Right kidney (tissue), 1 donor: ENCODE measurements at regions not wholly inside any gene's neighbourhood (a gene's known extent, or its start where the extent isn't known, plus 50 kb on each side); places are given as distances from the start of the nearest gene placed in this dataset.

Experiments used
- DNase-seq: peaks from one replicate; pipeline ENCODE4 v3.0.0-alpha.2; 2016

DNA sequence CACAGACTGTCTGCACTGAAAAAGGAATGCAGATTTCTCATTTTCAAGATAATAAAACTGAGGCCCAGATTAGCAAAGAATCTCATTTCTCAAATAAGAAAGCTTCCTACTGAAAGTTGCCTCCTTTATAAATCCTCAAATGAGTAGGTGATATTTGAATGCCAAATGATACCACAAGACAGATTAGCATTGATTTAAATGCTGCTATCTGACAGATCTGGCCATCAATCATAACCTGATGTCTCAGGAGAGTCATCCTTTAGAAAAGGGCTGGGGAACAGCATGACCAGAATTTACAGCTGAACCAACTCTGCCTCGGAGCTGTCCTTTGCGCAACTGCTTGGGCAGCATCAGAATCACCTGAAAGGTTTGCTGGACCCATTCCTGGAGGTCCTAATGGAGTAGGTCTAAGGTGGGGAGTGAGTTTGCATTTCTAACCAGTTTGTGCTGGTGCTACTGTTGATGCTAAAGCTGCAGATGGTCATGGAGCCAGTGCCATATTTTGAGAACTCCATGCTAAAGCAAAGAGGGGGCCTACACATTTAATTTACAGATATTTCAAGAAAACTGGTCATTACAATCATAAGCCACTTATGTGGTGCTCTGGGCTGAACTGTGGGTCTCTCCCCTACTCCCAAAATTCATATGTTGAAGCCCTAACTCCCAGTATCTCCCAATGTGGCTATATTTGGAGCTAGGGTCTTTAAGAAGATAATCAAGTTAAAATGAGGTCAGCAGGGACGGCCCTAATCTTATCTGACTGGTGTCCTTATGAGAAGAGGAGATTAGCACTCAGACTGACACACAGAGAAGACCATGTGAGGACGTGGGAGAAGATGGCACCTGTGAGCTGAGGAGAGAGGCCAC, 295.5 kb upstream of the JARID2 start:
- DNase-seq, result no peak

DNA sequence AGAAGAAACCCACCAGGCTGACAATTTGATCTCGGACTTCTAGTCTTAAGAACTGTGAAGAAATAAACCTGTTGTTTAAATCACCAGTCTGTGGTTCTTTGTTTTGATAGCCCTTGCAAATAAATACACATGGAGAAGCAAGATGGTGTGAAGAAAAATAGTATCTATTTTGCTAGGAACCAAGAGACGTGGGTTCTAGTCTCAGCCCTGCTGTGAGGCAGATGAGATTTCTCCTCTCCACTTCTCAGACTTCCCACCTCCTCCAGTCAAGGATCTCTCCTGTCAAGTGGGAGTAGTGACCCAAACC, 294.9 kb upstream of the JARID2 start:
- DNase-seq, result no peak

GRCh38 chr6:14951704-14952103, 294.2 kb upstream of the JARID2 start:
- DNase-seq, result no peak

DNA sequence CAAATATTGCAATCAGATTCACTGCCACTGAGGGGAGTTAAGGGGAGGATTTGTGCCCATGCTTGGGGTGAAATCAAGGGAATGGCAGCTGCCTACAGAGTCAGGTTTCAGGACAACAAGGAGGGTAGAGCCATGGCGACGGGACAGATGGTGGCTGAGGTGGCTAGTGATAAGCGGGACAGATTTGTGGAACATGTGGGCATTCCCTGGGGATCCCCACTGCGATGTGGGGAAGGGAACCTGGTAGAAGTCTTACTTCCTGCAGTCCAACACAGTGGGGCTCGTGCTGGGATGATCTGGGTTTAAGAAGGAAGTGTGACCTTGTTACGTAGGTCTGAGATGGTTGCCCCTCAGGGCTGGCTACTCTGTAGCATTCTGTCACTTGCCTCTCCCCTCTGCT, 292.0 kb upstream of the JARID2 start:
- DNase-seq, result no peak

GRCh38 chr6:14957355-14958059, 288.4 kb upstream of the JARID2 start:
- no peak for DNase-seq

DNA sequence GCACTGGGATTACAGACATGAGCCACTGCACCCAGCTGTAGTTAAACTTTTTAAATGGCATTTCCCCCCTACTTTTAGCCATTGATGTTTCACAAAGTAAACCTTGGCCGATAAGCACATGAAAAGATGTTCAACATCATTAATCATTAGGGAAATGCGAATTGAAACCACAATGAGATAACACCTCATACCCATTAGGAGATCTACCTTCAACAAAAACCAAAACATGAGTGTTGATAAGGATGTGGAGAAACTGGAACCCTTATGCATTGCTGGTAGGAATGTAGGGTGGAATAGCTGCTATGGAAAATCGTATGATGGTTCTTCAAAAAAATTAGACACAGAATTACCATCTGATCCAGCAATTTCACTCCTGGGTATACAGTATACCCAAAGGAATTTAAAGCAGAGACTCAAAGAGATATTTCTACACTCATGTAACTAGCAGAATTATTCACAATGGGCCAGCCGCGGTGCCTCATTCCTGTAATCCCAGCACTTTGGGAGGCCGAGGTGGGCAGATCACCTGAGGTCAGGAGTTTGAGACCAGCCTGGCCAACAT, 286.5 kb upstream of the JARID2 start:
- no peak for DNase-seq

- DNase-seq, result no peak
Observed at GRCh38 chr6:14964556-14965270, 281.2 kb upstream of the JARID2 start.

DNA sequence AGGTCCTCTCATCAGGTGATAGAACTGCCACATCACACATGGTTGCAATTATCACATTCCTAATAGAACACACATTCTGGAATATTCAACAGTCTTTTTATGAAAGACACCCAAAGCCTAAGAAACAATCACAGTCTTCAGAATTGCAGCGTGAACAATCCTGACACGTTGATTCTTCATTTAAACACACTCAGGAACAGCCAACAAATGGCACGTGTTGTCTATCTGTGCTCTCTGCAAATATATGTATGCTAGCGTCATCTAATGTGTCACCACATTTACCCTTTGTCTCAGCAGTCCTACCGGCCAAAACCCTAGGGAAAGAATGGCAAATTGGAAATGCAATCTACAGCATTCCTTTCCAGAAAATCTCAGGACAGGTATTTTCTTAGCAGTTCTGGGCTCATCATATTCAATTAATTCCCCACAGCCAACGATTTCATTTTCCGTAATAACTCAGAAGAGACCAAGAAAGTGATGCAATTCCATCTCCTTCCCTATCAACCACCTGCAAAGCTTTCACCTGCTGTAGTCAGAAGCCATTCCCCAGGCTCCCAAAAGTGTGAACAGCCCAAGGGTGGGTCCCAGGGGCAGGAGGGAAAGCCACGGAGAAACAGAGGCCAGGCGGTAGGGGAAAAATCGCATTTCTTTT, 280.3 kb upstream of the JARID2 start:
- DNase-seq, result no peak

DNA sequence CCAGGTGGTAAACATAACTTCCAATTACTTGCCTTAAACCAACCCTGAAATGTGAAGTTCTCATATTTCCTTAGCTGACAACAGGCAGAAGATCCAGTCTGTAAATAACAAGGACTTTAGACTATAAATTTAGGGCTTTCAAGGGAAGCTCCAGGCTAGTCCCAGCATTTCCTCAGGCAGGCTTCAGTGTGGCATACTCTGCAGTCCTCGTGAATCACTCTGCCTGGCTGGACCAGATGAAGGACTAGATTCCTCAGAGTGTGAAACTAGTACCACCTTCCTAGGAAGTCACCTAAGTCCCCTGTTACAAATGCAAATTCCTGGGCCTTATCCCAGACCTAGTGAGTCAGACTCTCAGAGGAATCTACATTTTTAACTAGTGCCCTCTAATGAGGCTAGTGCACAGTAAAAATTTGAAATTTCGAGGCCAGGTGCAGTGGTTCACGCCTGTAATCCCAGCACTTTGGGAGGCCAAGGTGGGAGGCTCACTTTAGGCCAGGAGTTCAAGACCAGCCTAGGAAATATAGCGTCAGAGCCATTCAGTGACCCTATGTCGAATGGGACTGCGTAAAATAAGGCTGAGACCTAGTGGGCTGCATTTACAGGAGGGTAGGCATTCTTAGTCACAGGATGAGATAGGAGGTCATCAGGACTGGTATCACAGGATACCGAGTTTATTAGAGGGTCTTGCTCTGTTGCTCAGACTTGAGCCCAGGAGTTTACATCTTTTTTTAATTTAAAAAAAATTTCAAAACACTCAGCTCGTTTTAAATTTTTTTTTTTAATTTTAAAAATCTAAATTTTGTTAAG, 279.6 kb upstream of the JARID2 start:
- no peak for DNase-seq

DNA sequence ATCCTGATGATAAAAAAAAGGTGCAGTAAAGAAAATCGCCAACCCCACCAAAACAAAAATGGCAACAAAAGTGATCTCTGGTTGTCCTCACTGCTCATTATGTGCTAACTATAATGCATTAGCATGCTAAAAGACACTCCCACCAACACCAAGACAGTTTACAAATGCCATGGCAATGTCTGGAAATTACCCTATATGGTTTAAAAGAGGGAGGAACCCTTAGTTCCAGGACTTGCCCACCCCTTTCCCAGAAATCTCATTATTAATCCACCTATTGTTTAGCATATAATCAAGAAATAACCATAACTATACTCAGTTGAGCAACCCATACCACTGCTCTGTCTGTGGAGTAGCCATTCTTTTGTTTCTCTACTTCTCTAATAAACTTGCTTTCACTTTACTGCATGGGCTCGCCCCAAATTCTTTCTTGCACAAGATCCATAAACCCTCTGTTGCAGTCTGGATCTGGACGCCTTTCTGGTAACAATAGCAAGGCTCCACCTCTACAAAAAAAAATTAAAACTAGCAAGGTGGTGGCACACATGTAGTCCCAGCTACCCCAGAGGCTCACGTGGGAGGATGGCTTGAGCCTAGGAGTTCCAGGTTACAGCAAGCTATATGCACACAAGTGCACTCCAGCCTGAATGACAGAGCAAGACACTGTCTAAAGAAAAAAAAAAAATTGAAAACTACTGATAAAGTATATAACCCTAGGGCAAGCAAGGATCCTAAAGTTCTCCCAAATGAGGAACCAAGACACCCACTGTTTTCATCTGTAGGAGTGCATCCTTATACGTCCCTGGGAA, 278.8 kb upstream of the JARID2 start:
- DNase-seq, result no peak

DNA sequence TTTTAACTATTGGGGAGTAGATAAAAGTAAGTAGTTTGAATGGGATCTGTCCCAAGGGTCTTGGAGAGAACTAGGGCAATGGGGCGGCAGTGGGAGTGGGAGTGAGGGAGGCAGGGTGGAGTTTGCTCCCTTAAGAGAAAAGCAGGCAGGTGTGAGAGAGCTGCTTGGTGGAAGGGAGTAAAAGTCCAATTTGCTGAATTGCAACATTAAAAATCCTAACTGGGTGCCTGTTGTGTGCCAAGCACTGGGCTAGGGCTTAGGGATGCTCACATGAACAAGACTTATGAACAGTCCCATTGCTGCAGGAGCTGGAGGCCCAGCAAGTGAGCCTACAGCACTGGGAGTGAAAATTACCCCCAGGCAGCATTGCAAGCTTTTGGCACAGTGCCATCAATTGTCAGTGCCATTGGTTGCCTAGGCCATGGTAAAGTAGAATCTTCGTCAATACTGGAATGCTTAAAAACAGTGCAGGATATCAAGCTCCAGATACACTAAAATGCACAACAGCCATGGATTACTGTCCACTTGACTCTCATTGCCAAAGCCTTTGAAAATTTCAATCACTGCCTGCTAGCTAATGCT, 277.7 kb upstream of the JARID2 start:
- no peak for DNase-seq

DNA sequence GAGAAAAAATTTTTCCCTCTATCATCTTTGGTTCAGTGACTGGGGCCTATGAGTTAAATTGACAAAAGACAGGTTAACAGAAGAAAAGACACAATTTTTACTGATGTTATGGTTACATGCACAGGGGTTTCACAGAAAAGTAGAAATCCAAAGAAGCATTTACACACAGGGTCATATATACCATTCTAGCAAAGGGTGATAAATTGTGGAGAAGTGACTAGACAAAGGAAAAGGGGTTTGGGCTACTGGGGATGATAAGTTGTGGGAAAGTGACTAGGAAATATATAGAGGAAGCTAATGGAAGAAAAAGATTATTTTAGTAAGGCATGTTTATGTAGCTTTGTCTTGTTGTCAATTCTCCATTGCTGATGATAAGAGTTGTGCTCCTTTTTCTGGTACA, 276.7 kb upstream of the JARID2 start:
- no peak for DNase-seq

DNA sequence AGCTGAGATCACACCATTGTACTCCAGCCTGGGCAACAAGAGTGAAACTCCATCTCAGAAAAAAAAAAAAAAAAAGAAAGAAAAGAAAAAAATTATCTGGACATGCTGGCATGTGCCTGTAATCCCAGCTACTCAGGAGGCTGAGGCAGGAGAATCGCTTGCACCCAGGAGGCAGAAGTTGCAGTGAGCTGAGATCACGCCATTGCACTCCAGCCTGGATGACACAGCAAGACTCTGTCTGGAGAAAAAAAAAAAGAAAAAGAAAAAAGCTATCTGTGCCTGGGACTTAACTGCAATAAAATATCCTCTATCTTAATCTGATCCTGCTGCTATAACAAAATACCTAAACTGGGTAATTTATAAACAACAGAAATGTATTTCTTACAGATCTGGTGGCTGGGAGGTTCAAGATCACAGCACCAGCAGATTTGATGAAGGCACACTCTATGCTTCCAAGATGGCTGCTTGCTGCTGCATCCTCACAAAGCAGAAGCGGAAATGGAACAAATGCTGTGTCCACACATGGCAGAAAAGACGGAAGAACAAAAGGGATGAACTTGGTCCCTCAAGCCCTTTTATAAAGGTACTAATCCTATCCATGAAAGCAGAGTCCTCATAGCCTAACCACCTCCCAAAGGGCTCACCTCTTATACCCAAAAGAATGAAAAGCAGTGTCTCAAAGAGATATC, 273.3 kb upstream of the JARID2 start:
- no peak for DNase-seq

GRCh38 chr6:14974372-14974771, 271.5 kb upstream of the JARID2 start:
- no peak for DNase-seq

- no peak for DNase-seq
Observed at GRCh38 chr6:14974792-14975470, 270.9 kb upstream of the JARID2 start.

- no peak for DNase-seq
Observed at GRCh38 chr6:14975471-14975817, 270.4 kb upstream of the JARID2 start.

DNA sequence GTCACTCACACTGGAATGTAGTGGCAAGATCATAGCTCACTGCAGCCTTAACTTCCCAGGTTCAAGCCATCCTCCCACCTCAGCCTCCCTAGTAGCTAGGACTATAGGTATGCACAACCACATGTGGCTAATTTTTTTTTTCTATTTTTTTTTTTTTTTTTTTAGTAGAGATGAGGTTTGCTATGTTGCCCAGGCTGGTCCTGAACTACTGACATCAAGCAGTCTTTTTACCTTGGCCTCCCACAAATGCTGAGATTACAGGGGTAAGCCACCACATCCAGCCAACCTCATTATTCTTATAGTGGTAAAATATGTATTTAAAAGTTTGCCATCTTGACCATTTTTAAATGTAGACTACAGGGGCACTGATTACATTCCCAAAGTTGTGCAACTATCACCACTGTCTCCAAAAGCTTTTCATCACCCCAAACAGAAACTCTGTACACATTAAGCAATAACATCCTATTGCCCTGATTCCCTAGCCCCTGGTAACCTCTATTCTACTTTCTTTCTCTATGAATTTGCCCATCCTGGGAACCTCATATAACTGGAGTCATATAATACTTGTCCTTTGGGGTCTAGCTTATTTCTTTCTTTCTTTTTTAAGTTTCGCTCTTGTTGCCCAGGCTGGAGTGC, 268.0 kb upstream of the JARID2 start:
- no peak for DNase-seq

GRCh38 chr6:14981960-14982359, 263.9 kb upstream of the JARID2 start:
- no peak for DNase-seq
